WERI-Rb-1 (cell line): ENCODE measurements at regions not wholly inside any gene's neighbourhood (a gene's known extent, or its start where the extent isn't known, plus 50 kb on each side); places are given as distances from the start of the nearest gene placed in this dataset.

Source experiments
- DNase-seq: peaks from one replicate; pipeline ENCODE4 v3.0.0-alpha.2; 2020
- H3K27ac ChIP-seq: fragments of 250-450 bp; sonication (Bioruptor Pico); 2 replicates; pipeline ENCODE4 v1.5.1; 2020; ENCODE audit warnings: mild to moderate bottlenecking, moderate library complexity
- H3K27me3 ChIP-seq: fragments of 250-450 bp; sonication (Bioruptor Pico); 2 replicates; pipeline ENCODE4 v1.5.1; 2021; ENCODE audit warnings: mild to moderate bottlenecking, low read depth, moderate library complexity; ENCODE audit not compliant: insufficient read depth, severe bottlenecking
- H3K36me3 ChIP-seq: fragments of 250-450 bp; sonication (Bioruptor Pico); 2 replicates; pipeline ENCODE4 v1.5.1; 2020; ENCODE audit warnings: mild to moderate bottlenecking, moderate library complexity
- H3K4me3 ChIP-seq: 2 replicates; pipeline ENCODE4 v1.5.1; 2011; ENCODE audit warnings: low read depth, mild to moderate bottlenecking, control low read depth, low read length
- H3K9me3 ChIP-seq: fragments of 250-450 bp; sonication (Bioruptor Pico); 2 replicates; pipeline ENCODE4 v1.5.1; 2021; ENCODE audit warnings: mild to moderate bottlenecking, moderate library complexity; ENCODE audit not compliant: severe bottlenecking
- TF ChIP-seq, protein P1 (sequence below): IDR thresholded peaks from 2 replicates; pipeline ENCODE4 v1.5.1; 2011; ENCODE audit warnings: low read depth, mild to moderate bottlenecking, control low read depth, inconsistent platforms, low read length

DNA sequence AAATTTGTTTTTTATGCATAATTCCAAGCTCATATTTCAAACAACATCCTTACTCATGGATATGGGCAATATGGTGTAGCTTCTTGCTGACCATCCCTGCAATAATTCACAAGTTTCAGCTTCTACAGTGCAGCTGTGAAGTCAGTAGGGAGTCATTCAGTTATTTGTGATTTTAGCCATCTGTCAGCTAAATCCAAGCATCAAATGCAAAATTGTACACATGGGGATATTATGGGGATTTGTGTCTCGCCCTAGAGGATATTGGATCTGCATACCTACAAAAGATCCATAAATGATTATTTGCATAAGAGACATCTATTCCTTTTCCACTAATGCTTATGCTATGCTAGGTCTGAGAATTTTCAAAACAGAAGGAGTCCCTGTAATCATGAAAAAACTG lies 217.9 kb upstream of the SLITRK5 start:
- Histone ChIP-seq H3K4me3 (no peak overlapping the region), H3K36me3 (no peaks in the 10 kb centered on the region), H3K27ac (no peak overlapping the region), H3K9me3 (no peaks in the 10 kb centered on the region), H3K27me3 (no peaks in the 10 kb centered on the region)
- TF ChIP-seq, protein P1, sequence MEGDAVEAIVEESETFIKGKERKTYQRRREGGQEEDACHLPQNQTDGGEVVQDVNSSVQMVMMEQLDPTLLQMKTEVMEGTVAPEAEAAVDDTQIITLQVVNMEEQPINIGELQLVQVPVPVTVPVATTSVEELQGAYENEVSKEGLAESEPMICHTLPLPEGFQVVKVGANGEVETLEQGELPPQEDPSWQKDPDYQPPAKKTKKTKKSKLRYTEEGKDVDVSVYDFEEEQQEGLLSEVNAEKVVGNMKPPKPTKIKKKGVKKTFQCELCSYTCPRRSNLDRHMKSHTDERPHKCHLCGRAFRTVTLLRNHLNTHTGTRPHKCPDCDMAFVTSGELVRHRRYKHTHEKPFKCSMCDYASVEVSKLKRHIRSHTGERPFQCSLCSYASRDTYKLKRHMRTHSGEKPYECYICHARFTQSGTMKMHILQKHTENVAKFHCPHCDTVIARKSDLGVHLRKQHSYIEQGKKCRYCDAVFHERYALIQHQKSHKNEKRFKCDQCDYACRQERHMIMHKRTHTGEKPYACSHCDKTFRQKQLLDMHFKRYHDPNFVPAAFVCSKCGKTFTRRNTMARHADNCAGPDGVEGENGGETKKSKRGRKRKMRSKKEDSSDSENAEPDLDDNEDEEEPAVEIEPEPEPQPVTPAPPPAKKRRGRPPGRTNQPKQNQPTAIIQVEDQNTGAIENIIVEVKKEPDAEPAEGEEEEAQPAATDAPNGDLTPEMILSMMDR = no peak
- DNase-seq = no peak

DNA sequence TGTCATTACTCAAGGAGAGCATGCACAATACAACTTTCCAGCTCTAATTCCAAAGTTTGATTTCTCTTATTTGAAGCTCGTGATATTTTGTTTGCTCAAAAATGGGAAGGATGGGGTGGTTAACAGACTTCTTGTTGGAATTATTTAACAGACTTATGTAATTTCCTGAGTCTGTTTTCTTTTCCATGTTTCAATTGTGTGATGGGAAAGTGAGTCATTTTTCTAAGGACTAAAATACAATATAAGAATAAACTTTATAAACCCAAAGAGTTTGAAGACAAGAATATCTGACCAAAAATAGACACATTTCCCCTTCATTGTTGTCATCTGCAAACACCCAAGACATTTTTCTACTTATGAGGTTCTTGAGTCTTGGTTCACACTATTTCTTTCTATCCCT lies 211.8 kb upstream of the SLITRK5 start:
- H3K36me3 ChIP-seq = no peaks in the 10 kb centered on the region
- TF ChIP-seq, protein P1 = no peak
- no peaks in the 10 kb centered on the region for H3K27me3 ChIP-seq
- no peak overlapping the region for H3K27ac ChIP-seq
- H3K4me3 ChIP-seq = no peak overlapping the region
- no peak for DNase-seq
- H3K9me3 ChIP-seq = no peaks in the 10 kb centered on the region

DNA sequence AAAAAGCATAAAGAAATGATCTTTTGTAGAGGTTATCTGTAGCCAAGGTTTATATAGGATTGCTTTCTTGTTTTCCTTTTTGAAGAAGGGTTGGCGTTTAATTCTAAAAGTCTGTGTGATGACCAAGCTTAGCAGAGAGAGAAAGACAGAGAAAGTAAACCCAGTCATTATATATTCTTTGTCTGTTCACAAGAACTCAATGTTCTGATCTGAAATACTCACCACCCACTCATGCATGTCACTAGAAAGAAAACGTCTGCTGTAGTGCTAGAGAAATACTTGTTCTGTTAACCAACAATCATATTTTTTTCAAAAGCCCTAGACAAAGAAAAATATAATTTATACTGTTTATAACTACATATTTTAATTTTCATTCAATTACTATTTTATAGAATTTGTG lies 173.7 kb upstream of the SLITRK5 start:
- Histone ChIP-seq H3K27me3 (no peaks in the 10 kb centered on the region), H3K36me3 (no peaks in the 10 kb centered on the region), H3K4me3 (no peak overlapping the region), H3K9me3 (no peaks in the 10 kb centered on the region), H3K27ac (no peak overlapping the region)
- no peak for DNase-seq
- TF ChIP-seq, protein P1 = no peak

DNA sequence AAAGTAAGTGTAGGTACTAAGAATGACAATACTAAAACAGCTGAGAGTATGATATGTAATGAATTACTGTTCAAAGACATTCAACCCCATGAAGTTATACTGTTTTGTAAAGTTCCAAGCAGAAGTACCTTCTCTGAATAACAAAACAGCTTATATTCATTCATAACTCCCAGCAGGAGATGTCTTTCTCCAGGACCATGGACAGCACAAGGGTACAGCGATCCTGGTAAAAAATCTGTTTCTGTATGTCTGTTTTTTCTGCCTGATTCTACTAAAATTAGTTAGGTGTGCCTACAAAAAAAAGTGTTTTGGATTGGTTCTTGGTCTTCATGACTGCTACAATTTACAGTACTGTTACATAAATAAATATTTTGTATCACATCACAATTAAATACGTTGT lies 172.5 kb upstream of the SLITRK5 start:
- no peak overlapping the region for H3K4me3 ChIP-seq
- DNase-seq = no peak
- TF ChIP-seq, protein P1 = no peak
- no peaks in the 10 kb centered on the region for H3K9me3 ChIP-seq
- H3K36me3 ChIP-seq = no peaks in the 10 kb centered on the region
- no peaks in the 10 kb centered on the region for H3K27me3 ChIP-seq
- H3K27ac ChIP-seq = no peak overlapping the region

DNA sequence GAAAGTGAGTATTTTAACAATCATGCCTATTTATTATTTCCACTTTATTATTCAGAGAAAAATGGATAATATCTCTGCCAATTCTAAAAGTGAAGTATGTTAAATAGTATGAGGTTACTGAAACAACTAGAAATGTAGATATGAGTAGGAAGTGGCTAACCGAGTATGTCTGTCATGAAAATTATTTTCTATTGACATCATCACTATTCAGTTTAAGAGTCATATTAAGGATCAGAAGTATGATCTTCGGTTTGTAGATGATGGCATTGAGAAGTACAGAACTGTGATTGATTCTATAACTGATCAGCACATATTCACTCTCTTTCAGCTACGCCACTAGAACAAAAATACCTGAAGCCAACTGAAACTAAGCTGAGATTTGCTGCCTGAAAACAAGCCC lies 146.4 kb upstream of the SLITRK5 start:
- no peaks in the 10 kb centered on the region for H3K36me3 ChIP-seq
- no peak for DNase-seq
- TF ChIP-seq, protein P1 = no peak
- no peaks in the 10 kb centered on the region for H3K27me3 ChIP-seq
- H3K4me3 ChIP-seq = no peak overlapping the region
- H3K9me3 ChIP-seq = peaks cover 6% of the 10 kb centered on the region
- no peak overlapping the region for H3K27ac ChIP-seq

DNA sequence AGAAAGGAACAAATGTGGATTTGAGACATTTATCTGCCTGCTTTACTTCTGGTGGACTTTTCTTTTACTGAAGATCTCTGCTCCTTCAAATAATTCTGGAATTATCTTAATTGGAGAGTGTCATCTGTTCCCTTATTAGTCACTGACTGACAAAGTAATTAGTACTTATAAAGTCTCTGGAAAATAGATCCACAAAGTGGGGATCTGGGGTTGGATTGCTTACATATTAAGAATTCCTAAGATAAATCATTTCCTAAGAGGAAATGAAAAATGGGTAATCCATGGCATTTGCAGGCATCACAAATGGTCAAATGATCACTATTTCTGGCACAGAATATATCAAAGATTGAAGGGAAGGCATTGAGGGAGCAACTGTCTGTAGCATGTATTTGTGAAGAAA lies 137.4 kb upstream of the SLITRK5 start:
- no peaks in the 10 kb centered on the region for H3K9me3 ChIP-seq
- DNase-seq = no peak
- H3K27ac ChIP-seq = no peak overlapping the region
- TF ChIP-seq, protein P1 = no peak
- H3K27me3 ChIP-seq = no peaks in the 10 kb centered on the region
- H3K36me3 ChIP-seq = no peaks in the 10 kb centered on the region
- no peak overlapping the region for H3K4me3 ChIP-seq
